HL-60 (cell line): ENCODE measurements at regions not wholly inside any gene's neighbourhood (a gene's known extent, or its start where the extent isn't known, plus 50 kb on each side); places are given as distances from the start of the nearest gene placed in this dataset.

Experiments
- POLR2AphosphoS5 ChIP-seq: IDR thresholded peaks from 2 replicates; pipeline ENCODE4 v1.6.1; 2012; ENCODE audit warnings: low read depth
- SPI1 ChIP-seq: IDR thresholded peaks from 2 replicates; pipeline ENCODE4 v1.6.1; 2012; ENCODE audit warnings: low read depth, mild to moderate bottlenecking, borderline replicate concordance
- TF ChIP-seq, protein P1 (sequence below): IDR thresholded peaks from one replicate; pipeline ENCODE4 v1.5.1; 2011; ENCODE audit warnings: low read length, control low read depth, inconsistent platforms; ENCODE audit not compliant: insufficient read depth

DNA sequence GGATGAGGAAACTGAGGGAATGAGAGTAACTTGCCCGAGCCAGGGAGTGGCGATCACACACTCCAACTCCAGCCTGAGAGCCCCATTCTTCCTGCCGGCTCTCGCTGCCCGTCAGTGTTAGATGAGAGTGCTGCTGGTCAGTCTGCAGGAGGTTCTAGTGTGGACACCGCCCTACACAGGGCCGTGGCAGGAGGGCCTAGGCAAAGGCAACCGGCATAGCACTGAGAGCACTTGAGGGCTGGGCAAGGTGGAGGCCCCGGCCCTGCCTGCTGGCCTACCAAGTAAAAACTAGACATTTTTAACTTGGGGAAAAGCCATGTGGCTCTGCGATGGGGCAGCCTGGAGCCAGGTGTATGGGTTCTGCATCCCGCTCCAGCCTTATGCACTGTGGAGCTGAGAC lies 354.8 kb downstream of the SEC14L1 start:
- TF ChIP-seq, protein P1, sequence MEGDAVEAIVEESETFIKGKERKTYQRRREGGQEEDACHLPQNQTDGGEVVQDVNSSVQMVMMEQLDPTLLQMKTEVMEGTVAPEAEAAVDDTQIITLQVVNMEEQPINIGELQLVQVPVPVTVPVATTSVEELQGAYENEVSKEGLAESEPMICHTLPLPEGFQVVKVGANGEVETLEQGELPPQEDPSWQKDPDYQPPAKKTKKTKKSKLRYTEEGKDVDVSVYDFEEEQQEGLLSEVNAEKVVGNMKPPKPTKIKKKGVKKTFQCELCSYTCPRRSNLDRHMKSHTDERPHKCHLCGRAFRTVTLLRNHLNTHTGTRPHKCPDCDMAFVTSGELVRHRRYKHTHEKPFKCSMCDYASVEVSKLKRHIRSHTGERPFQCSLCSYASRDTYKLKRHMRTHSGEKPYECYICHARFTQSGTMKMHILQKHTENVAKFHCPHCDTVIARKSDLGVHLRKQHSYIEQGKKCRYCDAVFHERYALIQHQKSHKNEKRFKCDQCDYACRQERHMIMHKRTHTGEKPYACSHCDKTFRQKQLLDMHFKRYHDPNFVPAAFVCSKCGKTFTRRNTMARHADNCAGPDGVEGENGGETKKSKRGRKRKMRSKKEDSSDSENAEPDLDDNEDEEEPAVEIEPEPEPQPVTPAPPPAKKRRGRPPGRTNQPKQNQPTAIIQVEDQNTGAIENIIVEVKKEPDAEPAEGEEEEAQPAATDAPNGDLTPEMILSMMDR = no peak
- no peak for TF ChIP-seq SPI1
- no peak for TF ChIP-seq POLR2AphosphoS5
